MCF 10A (cell line): ENCODE measurements at regions not wholly inside any gene's neighbourhood (a gene's known extent, or its start where the extent isn't known, plus 50 kb on each side); places are given as distances from the start of the nearest gene placed in this dataset.

Experiments used
- BruUV-seq: library from RNA; stranded (reverse); fragments of 400-500 nt; replicated peaks from 2 replicates; lab custom pipeline; 2021; lab: Mats Ljungman, UMichigan
- CTCF ChIA-PET: fragments of 300-600 bp; sonication (Branson Sonifier 250); formaldehyde crosslinking; extraction: SDS; loops from one replicate; lab custom pipeline; 2021; ENCODE audit warnings: antibody characterized with exemption, inconsistent platforms; lab: Yijun Ruan, JAX
- POLR2A ChIA-PET: fragments of 300-600, 350-650 bp; sonication (Branson Sonifier 250); formaldehyde crosslinking; extraction: SDS; loops from one replicate; lab custom pipeline; 2020; ENCODE audit warnings: antibody characterized with exemption, inconsistent platforms; lab: Yijun Ruan, JAX
- DNase-seq: peaks from one replicate; pipeline ENCODE4 v3.0.0-alpha.2; 2018; ENCODE audit not compliant: unreplicated experiment
- H3K27ac Mint-ChIP-seq: one replicate; pipeline ENCODE4 v1.8.0; 2022; ENCODE audit warnings: mild to moderate bottlenecking, low read depth, mixed read lengths; ENCODE audit not compliant: unreplicated experiment
- H3K27me3 Mint-ChIP-seq: one replicate; pipeline ENCODE4 v1.8.0; 2022; ENCODE audit warnings: mixed read lengths; ENCODE audit not compliant: insufficient read depth, unreplicated experiment
- H3K36me3 Mint-ChIP-seq: one replicate; pipeline ENCODE4 v1.8.0; 2022; ENCODE audit warnings: mild to moderate bottlenecking, moderate library complexity, mixed read lengths; ENCODE audit not compliant: insufficient read depth, unreplicated experiment
- H3K4me1 Mint-ChIP-seq: one replicate; pipeline ENCODE4 v1.8.0; 2022; ENCODE audit warnings: mixed read lengths; ENCODE audit not compliant: insufficient read depth, unreplicated experiment
- H3K4me3 Mint-ChIP-seq: one replicate; pipeline ENCODE4 v1.8.0; 2022; ENCODE audit warnings: mild to moderate bottlenecking, moderate library complexity, mixed read lengths; ENCODE audit not compliant: unreplicated experiment
- H3K9me3 Mint-ChIP-seq: one replicate; pipeline ENCODE4 v1.8.0; 2022; ENCODE audit warnings: mixed read lengths; ENCODE audit not compliant: unreplicated experiment
- intact Hi-C: fragments of 100-400 bp; cut with micrococcal nuclease; formaldehyde crosslinking; loops from 2 replicates; pipeline ENCODE4 v1.14.1; 2022
- TF ChIP-seq, protein P1 (sequence below): fragments of 200-600 bp; IDR thresholded peaks from one replicate; pipeline ENCODE4 v1.8.0; 2022; ENCODE audit warnings: antibody characterized with exemption, mild to moderate bottlenecking; ENCODE audit not compliant: unreplicated experiment

DNA sequence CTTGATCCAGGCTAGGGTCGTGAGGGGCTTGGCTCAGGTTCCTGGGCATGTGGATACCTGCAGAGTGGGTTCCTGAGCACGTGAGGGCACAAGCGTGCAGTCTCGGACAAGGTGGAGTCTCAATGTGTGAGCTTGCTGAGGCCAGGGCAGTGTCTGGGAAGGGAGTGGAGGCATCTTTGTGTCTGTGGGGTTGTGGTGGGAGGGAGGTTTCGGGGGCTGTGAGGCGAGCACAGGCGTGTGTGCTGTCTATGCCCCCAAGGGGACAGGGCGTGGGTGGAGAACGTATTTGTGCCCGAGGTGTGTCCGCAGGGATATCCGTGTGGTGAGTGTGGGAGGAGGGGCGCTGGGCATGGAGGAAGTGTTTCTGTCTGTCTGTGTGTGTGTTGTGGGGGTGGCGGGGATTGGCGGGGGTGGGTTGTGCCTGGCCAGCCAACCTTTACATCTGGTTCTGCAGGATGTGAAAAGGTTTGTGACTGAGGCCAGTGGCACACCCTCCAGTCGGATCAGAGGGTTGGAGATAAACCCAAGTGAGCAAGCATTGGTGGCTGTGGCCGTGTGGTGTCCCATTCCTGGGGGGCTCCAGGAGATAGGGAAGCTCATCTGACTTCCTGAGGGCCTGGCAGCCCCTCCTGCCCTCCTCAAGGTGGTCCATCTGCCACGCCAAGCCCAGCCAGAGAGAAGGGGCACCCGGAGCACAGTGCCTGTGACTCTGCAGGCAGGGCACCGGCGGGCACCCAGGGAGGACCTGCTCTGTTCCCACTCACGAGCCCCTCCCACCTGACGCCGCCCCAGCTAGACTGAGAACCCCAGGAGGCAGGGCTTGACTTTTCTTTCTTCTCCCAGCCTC is 57.1 kb downstream of the ZFP36L2 start:
- Mint-ChIP-seq H3K4me3 (peak overlapping the region; percentile 31), H3K4me1 (peaks cover 19% of the 10 kb centered on the region), H3K27me3 (no peaks in the 10 kb centered on the region), H3K27ac (peak overlapping the region; percentile 85), H3K9me3 (no peaks in the 10 kb centered on the region), H3K36me3 (no peaks in the 10 kb centered on the region)
- intact Hi-C loops: loop anchor here (5.0 kb wide), 1 partner anchor 37 kb away; no protein-coding TSS in a partner anchor
- TF ChIP-seq, protein P1, sequence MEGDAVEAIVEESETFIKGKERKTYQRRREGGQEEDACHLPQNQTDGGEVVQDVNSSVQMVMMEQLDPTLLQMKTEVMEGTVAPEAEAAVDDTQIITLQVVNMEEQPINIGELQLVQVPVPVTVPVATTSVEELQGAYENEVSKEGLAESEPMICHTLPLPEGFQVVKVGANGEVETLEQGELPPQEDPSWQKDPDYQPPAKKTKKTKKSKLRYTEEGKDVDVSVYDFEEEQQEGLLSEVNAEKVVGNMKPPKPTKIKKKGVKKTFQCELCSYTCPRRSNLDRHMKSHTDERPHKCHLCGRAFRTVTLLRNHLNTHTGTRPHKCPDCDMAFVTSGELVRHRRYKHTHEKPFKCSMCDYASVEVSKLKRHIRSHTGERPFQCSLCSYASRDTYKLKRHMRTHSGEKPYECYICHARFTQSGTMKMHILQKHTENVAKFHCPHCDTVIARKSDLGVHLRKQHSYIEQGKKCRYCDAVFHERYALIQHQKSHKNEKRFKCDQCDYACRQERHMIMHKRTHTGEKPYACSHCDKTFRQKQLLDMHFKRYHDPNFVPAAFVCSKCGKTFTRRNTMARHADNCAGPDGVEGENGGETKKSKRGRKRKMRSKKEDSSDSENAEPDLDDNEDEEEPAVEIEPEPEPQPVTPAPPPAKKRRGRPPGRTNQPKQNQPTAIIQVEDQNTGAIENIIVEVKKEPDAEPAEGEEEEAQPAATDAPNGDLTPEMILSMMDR: no peak
- BruUV-seq: no TSS peak
- ChIA-PET POLR2A (interaction anchor here (1.0 to 5.0 kb wide), 11 partner anchors 10 to 372 kb away, joined by 3 to 37 read pairs (median 5); partner anchors contain the start of gene ZFP36L2), CTCF (interaction anchor here (0.6 to 2.0 kb wide), 7 partner anchors 9 to 316 kb away, joined by 3 to 6 read pairs (median 4); no protein-coding TSS in a partner anchor)
- peak; percentile 75 for DNase-seq

DNA sequence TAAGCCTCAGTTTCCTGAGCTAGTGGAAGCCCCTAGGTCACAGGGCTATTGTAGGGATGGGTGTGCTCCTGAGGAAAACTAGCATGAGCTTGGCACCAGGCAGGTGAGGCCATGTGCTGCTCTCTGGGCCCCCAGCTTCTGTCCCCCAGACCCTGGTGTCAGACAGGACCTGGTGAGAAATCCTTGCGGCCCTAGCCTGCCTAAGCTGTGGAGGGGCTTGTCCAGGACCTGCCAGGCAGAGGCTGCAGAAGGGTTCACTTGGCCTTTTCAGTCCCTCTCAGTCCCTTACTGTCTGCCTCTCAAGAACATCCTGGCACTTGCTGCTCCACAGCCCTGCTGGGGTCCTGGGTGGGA is 58.4 kb downstream of the ZFP36L2 start:
- ChIA-PET POLR2A (interaction anchor here (1.0 to 5.0 kb wide), 6 partner anchors 8 to 374 kb away, joined by 3 to 37 read pairs (median 7); no protein-coding TSS in a partner anchor), CTCF (interaction anchor here (0.6 to 2.4 kb wide), 6 partner anchors 9 to 1080 kb away, joined by 3 to 8 read pairs (median 4); no protein-coding TSS in a partner anchor)
- TF ChIP-seq, protein P1: no peak
- H3K4me3 Mint-ChIP-seq: no peak overlapping the region
- H3K27ac Mint-ChIP-seq: peak overlapping the region; percentile 85
- H3K9me3 Mint-ChIP-seq: no peaks in the 10 kb centered on the region
- no TSS peak for BruUV-seq
- H3K4me1 Mint-ChIP-seq: peaks cover 19% of the 10 kb centered on the region
- intact Hi-C loops: loop anchor here (5.0 kb wide), 1 partner anchor 36 kb away; no protein-coding TSS in a partner anchor
- H3K27me3 Mint-ChIP-seq: no peaks in the 10 kb centered on the region
- no peak for DNase-seq
- no peaks in the 10 kb centered on the region for H3K36me3 Mint-ChIP-seq

DNA sequence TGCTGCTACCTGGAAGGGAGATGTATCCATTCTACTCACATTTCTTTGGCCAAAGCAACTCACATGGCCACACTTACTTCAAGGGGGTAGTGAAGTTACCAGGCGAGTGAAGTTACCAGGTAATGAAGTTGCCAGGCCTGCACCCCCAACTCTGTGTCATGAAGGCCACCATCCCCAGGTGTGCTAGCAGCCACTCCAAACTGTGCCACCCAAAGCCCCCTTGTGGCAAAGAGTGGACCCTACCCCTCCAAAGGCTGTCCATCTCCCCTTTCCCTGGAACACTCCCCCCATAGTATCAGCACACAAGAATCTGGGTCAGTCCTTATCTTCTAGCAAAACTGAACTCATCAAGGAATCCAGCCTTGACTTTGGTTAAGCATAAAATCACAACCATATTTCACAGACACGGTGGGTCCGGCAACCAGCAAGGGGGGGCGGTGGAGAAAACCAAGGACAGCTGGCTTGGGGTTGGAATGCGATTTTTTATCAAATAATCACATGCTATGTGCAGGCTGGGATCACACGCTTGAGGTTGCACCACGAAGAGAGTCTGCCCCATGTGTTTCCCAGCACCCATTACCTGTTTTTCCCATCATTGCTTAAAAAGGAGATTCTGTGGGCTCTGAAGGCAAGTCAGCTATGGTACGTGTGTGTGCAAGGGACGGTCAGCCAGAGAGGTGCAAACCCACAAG is 60.9 kb downstream of the ZFP36L2 start:
- ChIA-PET POLR2A (interaction anchor here (0.6 to 5.0 kb wide), 2 partner anchors 14 to 149 kb away, joined by 3 to 37 read pairs; no protein-coding TSS in a partner anchor), CTCF (interaction anchor here (0.6 kb wide), 1 partner anchor 17 kb away, joined by 5 read pairs; no protein-coding TSS in a partner anchor)
- peaks cover 18% of the 10 kb centered on the region for H3K4me1 Mint-ChIP-seq
- TF ChIP-seq, protein P1: no peak
- no TSS peak for BruUV-seq
- intact Hi-C loops: loop anchor here (5.0 kb wide), 1 partner anchor 33 kb away; no protein-coding TSS in a partner anchor
- DNase-seq: no peak
- H3K27ac Mint-ChIP-seq: no peak overlapping the region
- H3K27me3 Mint-ChIP-seq: no peaks in the 10 kb centered on the region
- no peaks in the 10 kb centered on the region for H3K9me3 Mint-ChIP-seq
- H3K36me3 Mint-ChIP-seq: no peaks in the 10 kb centered on the region
- no peak overlapping the region for H3K4me3 Mint-ChIP-seq
